Activated naive CD4-positive, alpha-beta T cell treated with anti-CD3 and anti-CD28 coated beads, Interleukin-2, amount 10 ng/mL, durations not matched to agents 7 days and 5 days (primary cell): ENCODE measurements at regions not wholly inside any gene's neighbourhood (a gene's known extent, or its start where the extent isn't known, plus 50 kb on each side); places are given as distances from the start of the nearest gene placed in this dataset.

ENCODE experiments used
- CTCF ChIA-PET: fragments of 350-600 bp; sonication (Branson Sonifier 250); formaldehyde crosslinking; loops from one replicate; lab custom pipeline; 2021; ENCODE audit warnings: antibody characterized with exemption; lab: Charles Lee
- DNase-seq: peaks from one replicate; pipeline ENCODE4 v3.0.0-alpha.2; 2020
- H3K27ac Mint-ChIP-seq: one replicate; pipeline ENCODE4 v1.8.0; 2021; ENCODE audit warnings: mild to moderate bottlenecking, moderate library complexity, mixed read lengths
- H3K27me3 Mint-ChIP-seq: one replicate; pipeline ENCODE4 v1.8.0; 2021; ENCODE audit warnings: mild to moderate bottlenecking, mixed read lengths
- H3K36me3 Mint-ChIP-seq: one replicate; pipeline ENCODE4 v1.8.0; 2021; ENCODE audit warnings: mixed read lengths
- H3K4me1 Mint-ChIP-seq: one replicate; pipeline ENCODE4 v1.8.0; 2021; ENCODE audit warnings: mixed read lengths
- H3K4me3 Mint-ChIP-seq: one replicate; pipeline ENCODE4 v1.8.0; 2021; ENCODE audit warnings: mild to moderate bottlenecking, moderate library complexity, mixed read lengths
- H3K9me3 Mint-ChIP-seq: one replicate; pipeline ENCODE4 v1.8.0; 2021; ENCODE audit warnings: mixed read lengths

GRCh38 chr4:115365185-115365584, 251.8 kb upstream of the NDST4 start:
- no peak overlapping the region for H3K27ac Mint-ChIP-seq
- CTCF ChIA-PET = no interaction called here
- no peaks in the 10 kb centered on the region for H3K36me3 Mint-ChIP-seq
- H3K4me3 Mint-ChIP-seq = no peak overlapping the region
- no peaks in the 10 kb centered on the region for H3K9me3 Mint-ChIP-seq
- no peaks in the 10 kb centered on the region for H3K4me1 Mint-ChIP-seq
- H3K27me3 Mint-ChIP-seq = no peaks in the 10 kb centered on the region
- DNase-seq = no peak

- Mint-ChIP-seq H3K4me1 (no peaks in the 10 kb centered on the region), H3K27me3 (no peaks in the 10 kb centered on the region), H3K9me3 (no peaks in the 10 kb centered on the region), H3K27ac (no peak overlapping the region), H3K4me3 (no peak overlapping the region), H3K36me3 (no peaks in the 10 kb centered on the region)
- no peak for DNase-seq
- CTCF ChIA-PET = no interaction called here
Measured at GRCh38 chr4:115361781-115362180, 248.4 kb upstream of the NDST4 start.

- no peak for DNase-seq
- Mint-ChIP-seq H3K4me3 (no peak overlapping the region), H3K9me3 (peaks cover 1% of the 10 kb centered on the region), H3K27ac (no peak overlapping the region), H3K4me1 (no peaks in the 10 kb centered on the region), H3K36me3 (no peaks in the 10 kb centered on the region), H3K27me3 (no peaks in the 10 kb centered on the region)
- CTCF ChIA-PET = no interaction called here
Measured at GRCh38 chr4:115360431-115360830, 247.0 kb upstream of the NDST4 start.

DNA sequence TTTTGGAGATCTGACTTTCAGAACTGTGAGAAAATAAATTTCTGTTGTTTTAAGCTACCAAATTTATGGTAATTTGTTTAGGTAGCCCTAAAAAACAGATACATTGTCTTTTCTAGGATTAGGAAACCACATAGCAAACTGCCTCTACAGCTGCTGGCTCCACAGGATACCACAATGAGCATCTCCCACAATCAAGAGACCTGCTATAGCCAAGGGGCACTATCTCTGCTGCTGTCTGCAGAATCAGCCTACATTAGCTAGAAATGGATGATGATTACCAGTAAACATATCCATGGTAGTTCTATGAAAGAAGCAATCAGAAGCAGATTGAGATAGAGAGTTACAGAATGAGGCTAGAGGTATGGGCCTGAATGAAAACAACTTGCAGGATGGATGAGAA, 244.4 kb upstream of the NDST4 start:
- DNase-seq = no peak
- H3K9me3 Mint-ChIP-seq = peaks cover 10% of the 10 kb centered on the region

GRCh38 chr4:115356176-115356575, 242.8 kb upstream of the NDST4 start:
- no peaks in the 10 kb centered on the region for H3K36me3 Mint-ChIP-seq
- CTCF ChIA-PET = no interaction called here
- no peak overlapping the region for H3K4me3 Mint-ChIP-seq
- H3K27ac Mint-ChIP-seq = no peak overlapping the region
- H3K27me3 Mint-ChIP-seq = no peaks in the 10 kb centered on the region
- peaks cover 12% of the 10 kb centered on the region for H3K9me3 Mint-ChIP-seq
- no peaks in the 10 kb centered on the region for H3K4me1 Mint-ChIP-seq
- no peak for DNase-seq

More for the DNA sequence above, 244.4 kb upstream of the NDST4 start:
- no peak overlapping the region for H3K4me3 Mint-ChIP-seq
- no peaks in the 10 kb centered on the region for H3K36me3 Mint-ChIP-seq
- CTCF ChIA-PET = no interaction called here
- no peaks in the 10 kb centered on the region for H3K27me3 Mint-ChIP-seq
- H3K4me1 Mint-ChIP-seq = no peaks in the 10 kb centered on the region
- H3K27ac Mint-ChIP-seq = no peak overlapping the region

GRCh38 chr4:115355329-115355728, 241.9 kb upstream of the NDST4 start:
- Mint-ChIP-seq H3K9me3 (peaks cover 12% of the 10 kb centered on the region), H3K4me1 (no peaks in the 10 kb centered on the region), H3K27ac (no peak overlapping the region), H3K4me3 (no peak overlapping the region), H3K36me3 (no peaks in the 10 kb centered on the region), H3K27me3 (no peaks in the 10 kb centered on the region)
- CTCF ChIA-PET = no interaction called here
- DNase-seq = no peak

GRCh38 chr4:115353370-115353769, 239.9 kb upstream of the NDST4 start:
- Mint-ChIP-seq H3K36me3 (no peaks in the 10 kb centered on the region), H3K27ac (no peak overlapping the region), H3K27me3 (no peaks in the 10 kb centered on the region), H3K9me3 (peaks cover 12% of the 10 kb centered on the region), H3K4me3 (no peak overlapping the region), H3K4me1 (no peaks in the 10 kb centered on the region)
- CTCF ChIA-PET = no interaction called here
- no peak for DNase-seq

GRCh38 chr4:115343171-115343570, 229.8 kb upstream of the NDST4 start:
- CTCF ChIA-PET = no interaction called here
- H3K36me3 Mint-ChIP-seq = no peaks in the 10 kb centered on the region
- peaks cover 2% of the 10 kb centered on the region for H3K9me3 Mint-ChIP-seq
- H3K4me3 Mint-ChIP-seq = no peak overlapping the region
- H3K27ac Mint-ChIP-seq = no peak overlapping the region
- H3K4me1 Mint-ChIP-seq = no peaks in the 10 kb centered on the region
- H3K27me3 Mint-ChIP-seq = no peaks in the 10 kb centered on the region
- no peak for DNase-seq

GRCh38 chr4:115334736-115335411, 221.5 kb upstream of the NDST4 start:
- Mint-ChIP-seq H3K27me3 (no peaks in the 10 kb centered on the region), H3K4me3 (no peak overlapping the region), H3K9me3 (no peaks in the 10 kb centered on the region), H3K36me3 (no peaks in the 10 kb centered on the region), H3K27ac (no peak overlapping the region), H3K4me1 (no peaks in the 10 kb centered on the region)
- CTCF ChIA-PET = no interaction called here
- DNase-seq = no peak

DNA sequence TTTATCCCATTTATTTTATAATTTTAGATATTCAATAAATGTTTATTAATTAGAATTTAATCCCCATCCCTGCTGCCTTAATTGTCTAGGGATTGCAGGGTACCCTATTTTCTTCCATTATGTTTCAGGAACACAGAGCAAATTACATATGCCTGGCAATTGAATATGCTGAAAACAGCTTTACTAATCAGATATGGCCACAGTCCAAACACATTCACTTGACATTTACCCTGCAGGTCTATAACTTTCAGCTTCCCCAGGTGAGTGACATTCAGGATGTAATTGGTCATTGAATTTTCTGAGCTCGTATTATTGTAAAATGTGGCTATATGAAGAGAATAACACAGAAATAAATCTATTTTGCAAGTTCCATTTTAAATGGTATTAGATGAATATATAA, 218.7 kb upstream of the NDST4 start:
- H3K27ac Mint-ChIP-seq = no peak overlapping the region
- H3K4me3 Mint-ChIP-seq = no peak overlapping the region
- no peaks in the 10 kb centered on the region for H3K9me3 Mint-ChIP-seq
- H3K27me3 Mint-ChIP-seq = no peaks in the 10 kb centered on the region
- no peak for DNase-seq
- CTCF ChIA-PET = no interaction called here
- no peaks in the 10 kb centered on the region for H3K4me1 Mint-ChIP-seq
- H3K36me3 Mint-ChIP-seq = no peaks in the 10 kb centered on the region

- Mint-ChIP-seq H3K4me3 (no peak overlapping the region), H3K4me1 (no peaks in the 10 kb centered on the region), H3K27me3 (no peaks in the 10 kb centered on the region), H3K36me3 (no peaks in the 10 kb centered on the region), H3K9me3 (no peaks in the 10 kb centered on the region), H3K27ac (no peak overlapping the region)
- CTCF ChIA-PET = no interaction called here
- DNase-seq = no peak
Measured at GRCh38 chr4:115331241-115331640, 217.8 kb upstream of the NDST4 start.

GRCh38 chr4:115325836-115326235, 212.4 kb upstream of the NDST4 start:
- no peak overlapping the region for H3K4me3 Mint-ChIP-seq
- no peaks in the 10 kb centered on the region for H3K9me3 Mint-ChIP-seq
- no peaks in the 10 kb centered on the region for H3K36me3 Mint-ChIP-seq
- H3K4me1 Mint-ChIP-seq = no peaks in the 10 kb centered on the region
- CTCF ChIA-PET = no interaction called here
- no peak overlapping the region for H3K27ac Mint-ChIP-seq
- H3K27me3 Mint-ChIP-seq = no peaks in the 10 kb centered on the region
- no peak for DNase-seq

DNA sequence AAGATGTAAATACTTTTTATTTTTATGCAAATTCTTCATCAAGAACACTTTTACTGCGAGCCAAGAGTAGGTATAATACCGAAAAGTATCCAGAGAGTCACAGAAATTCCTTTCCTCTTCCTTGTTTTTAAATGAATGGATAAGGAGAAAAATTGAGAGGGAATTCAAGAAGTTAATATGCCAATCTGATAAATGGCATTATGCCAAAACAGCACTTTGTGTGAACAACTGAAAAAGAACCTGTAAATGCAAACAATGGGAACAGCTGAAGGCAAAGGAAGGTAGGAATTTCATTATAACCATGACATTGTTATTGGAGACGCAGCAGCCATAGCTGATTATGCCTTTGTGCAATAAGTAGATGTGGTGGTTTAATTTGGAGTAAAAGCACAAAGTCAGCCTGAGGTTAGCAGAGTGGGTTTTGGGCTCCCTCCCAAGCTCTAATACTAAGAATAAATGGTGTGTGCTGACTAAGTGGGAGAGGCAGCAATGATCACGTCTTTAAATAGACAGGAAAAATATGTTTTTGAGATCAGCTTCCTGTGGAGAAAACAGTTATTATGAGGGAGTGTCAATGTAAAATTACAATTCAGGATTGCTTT, 209.8 kb upstream of the NDST4 start:
- Mint-ChIP-seq H3K36me3 (no peaks in the 10 kb centered on the region), H3K4me3 (no peak overlapping the region), H3K27ac (no peak overlapping the region), H3K27me3 (no peaks in the 10 kb centered on the region), H3K9me3 (no peaks in the 10 kb centered on the region), H3K4me1 (no peaks in the 10 kb centered on the region)
- CTCF ChIA-PET = no interaction called here
- no peak for DNase-seq

GRCh38 chr4:115315182-115315581, 201.8 kb upstream of the NDST4 start:
- Mint-ChIP-seq H3K9me3 (no peaks in the 10 kb centered on the region), H3K27ac (no peak overlapping the region), H3K27me3 (no peaks in the 10 kb centered on the region), H3K4me3 (no peak overlapping the region), H3K36me3 (no peaks in the 10 kb centered on the region), H3K4me1 (no peaks in the 10 kb centered on the region)
- CTCF ChIA-PET = no interaction called here
- no peak for DNase-seq

- no peak for DNase-seq
- Mint-ChIP-seq H3K4me1 (no peaks in the 10 kb centered on the region), H3K27ac (no peak overlapping the region), H3K9me3 (peaks cover 1% of the 10 kb centered on the region), H3K27me3 (no peaks in the 10 kb centered on the region), H3K36me3 (no peaks in the 10 kb centered on the region), H3K4me3 (no peak overlapping the region)
- CTCF ChIA-PET = no interaction called here
Measured at GRCh38 chr4:115310641-115311040, 197.2 kb upstream of the NDST4 start.
